SH-SY5Y (cell line): ENCODE measurements at regions not wholly inside any gene's neighbourhood (a gene's known extent, or its start where the extent isn't known, plus 50 kb on each side); places are given as distances from the start of the nearest gene placed in this dataset.

Experiments used
- GATA2 ChIP-seq: IDR thresholded peaks from 2 replicates; pipeline ENCODE4 v1.6.1; 2011; ENCODE audit warnings: mild to moderate bottlenecking, low read depth, low read length
- GATA3 ChIP-seq: IDR thresholded peaks from 2 replicates; pipeline ENCODE4 v1.6.1; 2011; ENCODE audit warnings: low read depth, mild to moderate bottlenecking, low read length, moderate library complexity

GRCh38 chr3:124635169-124635539, 95.1 kb upstream of the UMPS start:
- TF ChIP-seq GATA3 (no peak), GATA2 (no peak)
